Trophoblast cell (in vitro differentiated cells and primary cell): ENCODE measurements at regions not wholly inside any gene's neighbourhood (a gene's known extent, or its start where the extent isn't known, plus 50 kb on each side); places are given as distances from the start of the nearest gene placed in this dataset.

Experiments used
- DNase-seq, 2 donors: peaks; one replicate each; pipeline ENCODE4 v3.0.0-alpha.2; 2016
- H2AFZ ChIP-seq: 2 replicates; pipeline ENCODE4 v1.6.1; 2013; ENCODE audit warnings: low read length, moderate library complexity, mild to moderate bottlenecking; ENCODE audit not compliant: insufficient read depth, poor library complexity
- H2AK5ac ChIP-seq: 2 replicates; pipeline ENCODE4 v1.6.1; 2013; ENCODE audit warnings: mild to moderate bottlenecking, low read length
- H2BK120ac ChIP-seq: 2 replicates; pipeline ENCODE4 v1.6.1; 2013; ENCODE audit warnings: low read length, mild to moderate bottlenecking, moderate library complexity; ENCODE audit not compliant: insufficient read depth, poor library complexity
- H2BK12ac ChIP-seq: 2 replicates; pipeline ENCODE4 v1.6.1; 2013; ENCODE audit warnings: mild to moderate bottlenecking, low read length, moderate library complexity
- H2BK5ac ChIP-seq: 2 replicates; pipeline ENCODE4 v1.6.1; 2013; ENCODE audit warnings: low read length, low read depth, moderate library complexity, mild to moderate bottlenecking; ENCODE audit not compliant: poor library complexity
- H3K14ac ChIP-seq: 2 replicates; pipeline ENCODE4 v1.6.1; 2013; ENCODE audit warnings: mild to moderate bottlenecking, low read length
- H3K18ac ChIP-seq: 2 replicates; pipeline ENCODE4 v1.6.1; 2013; ENCODE audit warnings: mild to moderate bottlenecking, low read length
- H3K23ac ChIP-seq: 2 replicates; pipeline ENCODE4 v1.6.1; 2013; ENCODE audit warnings: low read length
- H3K27ac ChIP-seq: 2 replicates; pipeline ENCODE4 v1.5.1; 2013; ENCODE audit warnings: low read depth, mild to moderate bottlenecking, inconsistent platforms, low read length, moderate library complexity
- H3K27me3 ChIP-seq: 2 replicates; pipeline ENCODE4 v1.6.1; 2013; ENCODE audit warnings: inconsistent platforms, mild to moderate bottlenecking, low read length, moderate library complexity; ENCODE audit not compliant: insufficient read depth
- H3K36me3 ChIP-seq, 2 experiments: 1 replicate in 1 of 2; 2 replicates in 1 of 2; pipeline ENCODE4 v1.6.1; 2013; ENCODE audit warnings: low read length in 2 of 2, mild to moderate bottlenecking in 2 of 2, moderate library complexity in 1 of 2; ENCODE audit not compliant: insufficient read depth in 2 of 2, control insufficient read depth in 1 of 2
- H3K4ac ChIP-seq: 2 replicates; pipeline ENCODE4 v1.6.1; 2013; ENCODE audit warnings: low read depth, mild to moderate bottlenecking, low read length, moderate library complexity
- H3K4me1 ChIP-seq, 2 experiments: 1 replicate in 1 of 2; 2 replicates in 1 of 2; pipeline ENCODE4 v1.6.1; 2013; ENCODE audit warnings: low read length in 2 of 2, mild to moderate bottlenecking in 2 of 2, moderate library complexity in 1 of 2; ENCODE audit not compliant: insufficient read depth in 2 of 2, control insufficient read depth in 1 of 2
- H3K4me2 ChIP-seq: 2 replicates; pipeline ENCODE4 v1.6.1; 2013; ENCODE audit warnings: inconsistent platforms, mild to moderate bottlenecking, low read length, moderate library complexity
- H3K4me3 ChIP-seq: 2 replicates; pipeline ENCODE4 v1.5.1; 2013; ENCODE audit warnings: mild to moderate bottlenecking, low read depth, low read length, inconsistent platforms
- H3K79me1 ChIP-seq: one replicate; pipeline ENCODE4 v1.6.1; 2013; ENCODE audit warnings: low read length
- H3K79me2 ChIP-seq: 2 replicates; pipeline ENCODE4 v1.6.1; 2013; ENCODE audit warnings: low read length, mild to moderate bottlenecking; ENCODE audit not compliant: control insufficient read depth, insufficient read depth, poor library complexity
- H3K9ac ChIP-seq: 2 replicates; pipeline ENCODE4 v1.6.1; 2013; ENCODE audit warnings: mild to moderate bottlenecking, low read length
- H3K9me3 ChIP-seq: 2 replicates; pipeline ENCODE4 v1.6.1; 2013; ENCODE audit warnings: low read depth, mild to moderate bottlenecking, control low read depth, inconsistent platforms, low read length; ENCODE audit not compliant: insufficient read depth
- H4K12ac ChIP-seq: 2 replicates; pipeline ENCODE4 v1.6.1; 2013; ENCODE audit warnings: low read depth, mild to moderate bottlenecking, low read length, moderate library complexity
- H4K8ac ChIP-seq: 2 replicates; pipeline ENCODE4 v1.6.1; 2013; ENCODE audit warnings: low read depth, mild to moderate bottlenecking, low read length, moderate library complexity
- H4K91ac ChIP-seq: one replicate; pipeline ENCODE4 v1.6.1; 2013; ENCODE audit warnings: low read depth, mild to moderate bottlenecking, low read length, moderate library complexity
- WGBS: extraction: QIAGEN DNeasy Blood & Tissue Kit; methylation state at CpG from one replicate; pipeline ENCODE4 v1.1.7; 2013; ENCODE audit warnings: missing lambda C conversion rate; ENCODE audit not compliant: insufficient read length, insufficient coverage; ENCODE audit errors: extremely low coverage; 5-methylcytosine and 5-hydroxymethylcytosine counted together

- no peak overlapping the region for H4K8ac ChIP-seq
- H3K9me3 ChIP-seq, result peaks cover 1% of the 10 kb centered on the region
- H3K79me1 ChIP-seq, result no peaks in the 10 kb centered on the region
- no peaks in the 10 kb centered on the region for H3K36me3 ChIP-seq
- no peak overlapping the region for H2AK5ac ChIP-seq
- H3K18ac ChIP-seq, result no peak overlapping the region
- H2BK12ac ChIP-seq, result no peak overlapping the region
- no peak overlapping the region for H4K12ac ChIP-seq
- no CpG with 5 or more reads among the region's 1 CpG for WGBS
- H3K79me2 ChIP-seq, result no peaks in the 10 kb centered on the region
- H3K14ac ChIP-seq, result no peak overlapping the region
- H3K27ac ChIP-seq, result no peak overlapping the region
- H3K9ac ChIP-seq, result no peak overlapping the region
- H3K4me2 ChIP-seq, result no peak overlapping the region
- H4K91ac ChIP-seq, result no peak overlapping the region
- DNase-seq, result no peak
- H3K4me1 ChIP-seq, result no peaks in the 10 kb centered on the region
- H3K4ac ChIP-seq, result no peak overlapping the region
- H2BK120ac ChIP-seq, result no peak overlapping the region
- H3K4me3 ChIP-seq, result no peak overlapping the region
- no peak overlapping the region for H3K23ac ChIP-seq
- H2BK5ac ChIP-seq, result no peak overlapping the region
- no peak overlapping the region for H2AFZ ChIP-seq
- H3K27me3 ChIP-seq, result no peaks in the 10 kb centered on the region
Measured at GRCh38 chr11:87645626-87646025, 529.6 kb downstream of the RAB38 start.

DNA sequence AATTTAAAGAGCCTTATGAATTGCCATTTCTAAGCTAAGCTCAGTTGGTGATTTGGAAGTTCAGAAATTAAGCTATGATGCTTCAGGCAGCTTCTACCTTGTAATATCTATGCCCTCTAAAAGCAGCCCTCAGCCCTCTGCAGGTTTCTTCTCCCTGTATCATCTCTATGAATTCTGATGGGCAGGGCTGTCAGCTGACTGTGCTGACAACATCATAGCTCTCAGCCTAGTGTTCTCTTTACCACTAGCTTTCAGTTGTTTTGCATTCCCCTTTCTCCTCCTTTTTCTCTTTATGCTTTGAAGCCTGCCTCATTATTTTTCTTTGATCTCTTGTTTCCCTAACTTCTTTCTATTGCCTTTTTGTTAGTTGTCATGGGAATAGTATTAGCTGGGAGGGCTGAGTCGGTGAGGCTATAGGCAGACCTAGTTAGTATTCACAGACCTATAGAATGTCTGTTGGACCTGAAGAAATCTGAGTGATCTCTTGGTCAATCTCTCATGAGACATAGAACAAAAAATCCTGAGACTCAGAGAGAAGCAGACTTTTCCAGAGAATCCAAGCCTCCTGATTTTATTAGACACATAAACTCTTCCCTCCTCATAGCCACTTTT lies 535.4 kb downstream of the RAB38 start:
- Histone ChIP-seq H3K9me3 (no peaks in the 10 kb centered on the region), H4K91ac (no peak overlapping the region), H2BK120ac (no peak overlapping the region), H4K12ac (no peak overlapping the region), H3K4me1 (no peaks in the 10 kb centered on the region), H4K8ac (no peak overlapping the region), H2BK12ac (no peak overlapping the region), H2BK5ac (no peak overlapping the region), H2AFZ (no peak overlapping the region), H3K4me3 (no peak overlapping the region), H3K4me2 (no peak overlapping the region), H3K14ac (no peak overlapping the region), H3K23ac (no peak overlapping the region), H3K79me2 (no peaks in the 10 kb centered on the region), H3K18ac (no peak overlapping the region), H3K27ac (no peak overlapping the region), H3K4ac (no peak overlapping the region), H3K27me3 (no peaks in the 10 kb centered on the region), H3K79me1 (no peaks in the 10 kb centered on the region), H2AK5ac (no peak overlapping the region), H3K9ac (no peak overlapping the region), H3K36me3 (no peaks in the 10 kb centered on the region)
- DNase-seq, result no peak
- no CpG with 5 or more reads among the region's 1 CpG for WGBS

DNA sequence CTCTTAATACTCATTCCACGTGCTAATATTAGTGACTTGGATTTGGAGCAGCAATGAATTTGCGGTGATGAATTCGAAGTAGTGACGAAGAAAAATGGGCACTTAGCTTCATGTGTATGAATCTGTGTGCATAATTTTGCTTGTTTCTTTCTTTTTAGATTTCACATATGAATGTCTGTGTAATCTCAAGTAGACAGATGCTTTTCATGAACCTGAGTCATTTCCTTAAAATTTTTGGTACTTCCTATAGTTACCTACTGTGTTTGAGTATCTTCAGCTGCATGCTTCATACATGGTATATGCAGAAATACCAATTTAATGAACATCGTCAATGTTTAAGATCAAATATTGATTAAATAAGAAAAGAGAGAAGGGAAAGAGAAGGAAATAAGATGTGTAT lies 540.2 kb downstream of the RAB38 start:
- Histone ChIP-seq H4K12ac (no peak overlapping the region), H4K91ac (no peak overlapping the region), H2BK5ac (no peak overlapping the region), H3K14ac (no peak overlapping the region), H2AK5ac (no peak overlapping the region), H2AFZ (no peak overlapping the region), H3K4me3 (no peak overlapping the region), H3K9ac (no peak overlapping the region), H3K79me1 (no peaks in the 10 kb centered on the region), H3K27ac (no peak overlapping the region), H3K4ac (no peak overlapping the region), H2BK12ac (no peak overlapping the region), H4K8ac (no peak overlapping the region), H3K4me2 (no peak overlapping the region), H3K27me3 (no peaks in the 10 kb centered on the region), H3K18ac (no peak overlapping the region), H3K79me2 (no peaks in the 10 kb centered on the region), H3K36me3 (no peaks in the 10 kb centered on the region), H3K4me1 (no peaks in the 10 kb centered on the region), H2BK120ac (no peak overlapping the region), H3K9me3 (no peaks in the 10 kb centered on the region), H3K23ac (no peak overlapping the region)
- no peak for DNase-seq
- WGBS, result 100% methylated on average over 1 of the region's 5 CpGs

DNA sequence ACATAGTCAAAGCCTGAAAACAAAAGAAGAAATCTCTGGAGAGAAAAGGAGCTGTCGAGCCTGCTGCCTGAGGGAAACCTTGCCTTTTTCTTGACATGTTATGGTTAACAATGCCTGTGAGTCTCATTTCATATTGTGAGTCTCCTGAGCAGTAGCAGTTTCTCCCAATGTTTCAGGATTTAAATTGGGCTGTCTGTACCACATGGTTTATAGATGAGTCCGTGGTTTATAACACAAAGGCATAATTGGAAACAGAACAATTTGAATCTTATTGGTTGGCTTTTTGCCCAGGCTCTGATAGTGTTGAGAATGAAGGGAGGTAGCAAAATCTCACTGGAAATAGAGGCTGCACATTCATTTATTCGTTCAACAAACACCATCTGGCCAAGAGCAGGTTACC lies 540.9 kb downstream of the RAB38 start:
- Histone ChIP-seq H4K8ac (no peak overlapping the region), H4K12ac (no peak overlapping the region), H2BK120ac (no peak overlapping the region), H2BK5ac (no peak overlapping the region), H2AFZ (no peak overlapping the region), H3K79me2 (no peaks in the 10 kb centered on the region), H3K4ac (no peak overlapping the region), H3K4me1 (no peaks in the 10 kb centered on the region), H3K23ac (no peak overlapping the region), H3K14ac (no peak overlapping the region), H3K9me3 (no peaks in the 10 kb centered on the region), H3K4me2 (no peak overlapping the region), H3K4me3 (no peak overlapping the region), H3K36me3 (no peaks in the 10 kb centered on the region), H3K27ac (no peak overlapping the region), H3K18ac (no peak overlapping the region), H3K9ac (no peak overlapping the region), H3K79me1 (no peaks in the 10 kb centered on the region), H2AK5ac (no peak overlapping the region), H2BK12ac (no peak overlapping the region), H4K91ac (no peak overlapping the region), H3K27me3 (no peaks in the 10 kb centered on the region)
- no peak for DNase-seq
- WGBS, result no CpG with 5 or more reads among the region's 3 CpGs
